Activated T-helper 2 cell treated with anti-CD3 and anti-CD28 coated beads, Interferon-gamma antibody, Interleukin-2, Interleukin-4, amounts not matched to agents 10 μg/mL and 5 μg/mL and 100 μg/mL, durations not matched to agents 14 hours and 24 hours and 36 hours (primary cell): ENCODE measurements at regions not wholly inside any gene's neighbourhood (a gene's known extent, or its start where the extent isn't known, plus 50 kb on each side); places are given as distances from the start of the nearest gene placed in this dataset.

Experiments used
- DNase-seq: peaks from one replicate; pipeline ENCODE4 v3.0.0; 2021; ENCODE audit warnings: low spot score
- H3K27ac Mint-ChIP-seq: one replicate; pipeline ENCODE4 v1.8.0; 2021; ENCODE audit warnings: mixed read lengths
- H3K27me3 Mint-ChIP-seq: one replicate; pipeline ENCODE4 v1.8.0; 2021; ENCODE audit warnings: low read depth, mixed read lengths
- H3K36me3 Mint-ChIP-seq: one replicate; pipeline ENCODE4 v1.8.0; 2021; ENCODE audit warnings: low read depth, mixed read lengths
- H3K4me1 Mint-ChIP-seq: one replicate; pipeline ENCODE4 v1.8.0; 2021; ENCODE audit warnings: low read depth, mixed read lengths
- H3K4me3 Mint-ChIP-seq: one replicate; pipeline ENCODE4 v1.8.0; 2021; ENCODE audit warnings: low read depth, mild to moderate bottlenecking, moderate library complexity, mixed read lengths
- H3K9me3 Mint-ChIP-seq: one replicate; pipeline ENCODE4 v1.8.0; 2021; ENCODE audit warnings: mixed read lengths
- intact Hi-C: fragments of 100-400 bp; cut with micrococcal nuclease; formaldehyde crosslinking; loops from one replicate; pipeline ENCODE4 v1.15.1; 2023

DNA sequence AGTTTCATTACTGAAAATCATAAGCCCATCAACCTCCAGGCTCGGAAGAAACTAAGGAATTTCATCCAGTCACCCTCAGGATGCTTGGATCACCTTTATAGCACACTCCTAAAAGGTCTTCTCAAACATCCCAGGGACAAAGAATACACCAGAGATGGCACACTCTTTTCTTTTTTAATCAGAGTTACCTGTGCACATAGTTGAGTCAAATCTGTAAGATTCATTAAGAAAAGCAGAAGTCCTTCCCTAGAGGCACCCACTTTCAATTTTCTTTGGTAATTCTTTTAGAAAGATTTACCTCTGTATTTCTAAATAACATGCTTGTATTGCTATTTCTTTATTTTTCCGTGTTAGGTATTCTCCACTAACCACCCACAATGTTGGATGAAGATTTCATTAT lies 50.6 kb upstream of the IL6 start:
- Mint-ChIP-seq H3K36me3 (peaks cover 12% of the 10 kb centered on the region), H3K9me3 (peaks cover 6% of the 10 kb centered on the region), H3K4me3 (no peak overlapping the region), H3K27ac (peak overlapping the region; percentile 64), H3K27me3 (peaks cover 2% of the 10 kb centered on the region), H3K4me1 (peaks cover 84% of the 10 kb centered on the region)
- intact Hi-C loops = loop anchor here (1.0 to 5.0 kb wide), 5 partner anchors 9 to 1309 kb away; partner anchors contain the start of gene IL6
- no peak for DNase-seq

- Mint-ChIP-seq H3K27ac (peak overlapping the region; percentile 54), H3K9me3 (peaks cover 6% of the 10 kb centered on the region), H3K4me3 (no peak overlapping the region), H3K27me3 (peaks cover 2% of the 10 kb centered on the region), H3K4me1 (peaks cover 84% of the 10 kb centered on the region), H3K36me3 (peaks cover 10% of the 10 kb centered on the region)
- intact Hi-C loops = loop anchor here (1.0 to 5.0 kb wide), 5 partner anchors 9 to 1309 kb away; partner anchors contain the start of gene IL6
- peak; percentile 63 for DNase-seq
These were observed 51.1 kb upstream of the IL6 start for GRCh38 chr7:22675917-22676343.

GRCh38 chr7:22675421-22675820 lies 51.6 kb upstream of the IL6 start:
- Mint-ChIP-seq H3K27me3 (peaks cover 2% of the 10 kb centered on the region), H3K4me3 (no peak overlapping the region), H3K27ac (no peak overlapping the region), H3K9me3 (peaks cover 6% of the 10 kb centered on the region), H3K4me1 (peaks cover 79% of the 10 kb centered on the region), H3K36me3 (peaks cover 9% of the 10 kb centered on the region)
- intact Hi-C loops = loop anchor here (5.0 kb wide), 1 partner anchor 1308 kb away; no protein-coding TSS in a partner anchor
- DNase-seq = no peak

GRCh38 chr7:22672846-22673680 lies 53.9 kb upstream of the IL6 start:
- Mint-ChIP-seq H3K4me3 (no peak overlapping the region), H3K27ac (peak overlapping the region; percentile 13), H3K36me3 (peaks cover 7% of the 10 kb centered on the region), H3K4me1 (peaks cover 69% of the 10 kb centered on the region), H3K27me3 (peaks cover 7% of the 10 kb centered on the region), H3K9me3 (peaks cover 6% of the 10 kb centered on the region)
- no peak for DNase-seq
- intact Hi-C loops = no loop called here

DNA sequence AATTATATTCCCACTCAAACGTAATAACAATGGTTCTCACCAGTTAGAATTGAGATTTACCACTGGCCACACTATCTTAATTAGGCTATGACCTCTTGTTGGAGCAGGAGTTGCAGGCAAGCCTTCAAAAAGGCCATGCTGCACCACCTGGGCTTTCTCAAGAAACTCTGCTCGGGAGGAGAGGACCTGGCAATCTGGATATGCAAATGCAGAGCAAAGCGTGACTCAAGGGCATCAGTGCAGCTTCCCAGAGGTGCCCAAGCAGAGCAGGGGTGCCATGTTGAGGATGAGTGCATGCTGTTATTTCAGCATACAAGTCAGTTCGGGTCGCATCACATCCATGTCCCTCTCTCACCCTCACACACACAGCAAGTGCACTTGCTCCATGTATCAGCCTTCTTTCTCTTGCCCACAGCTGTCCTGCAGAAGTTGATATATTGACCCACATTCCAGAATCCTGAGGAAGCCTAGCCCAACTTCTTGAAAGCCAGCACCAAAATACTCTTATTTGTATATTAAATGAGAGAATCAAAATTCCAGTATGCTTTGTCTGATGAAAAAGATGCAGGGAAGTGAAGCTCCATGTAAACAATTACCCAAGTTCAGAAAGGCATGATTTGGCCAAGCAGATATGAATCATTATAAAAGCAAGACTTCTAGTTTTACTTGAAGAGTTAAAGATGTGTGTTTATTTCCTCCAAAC lies 55.7 kb upstream of the IL6 start:
- Mint-ChIP-seq H3K27me3 (peaks cover 7% of the 10 kb centered on the region), H3K36me3 (peaks cover 11% of the 10 kb centered on the region), H3K4me1 (peaks cover 69% of the 10 kb centered on the region), H3K4me3 (no peak overlapping the region), H3K27ac (no peak overlapping the region), H3K9me3 (peaks cover 6% of the 10 kb centered on the region)
- intact Hi-C loops = no loop called here
- DNase-seq = no peak

GRCh38 chr7:22670422-22670815 lies 56.6 kb upstream of the IL6 start:
- Mint-ChIP-seq H3K27me3 (peaks cover 7% of the 10 kb centered on the region), H3K4me1 (peaks cover 69% of the 10 kb centered on the region), H3K27ac (no peak overlapping the region), H3K36me3 (peaks cover 15% of the 10 kb centered on the region), H3K4me3 (no peak overlapping the region), H3K9me3 (peaks cover 12% of the 10 kb centered on the region)
- DNase-seq = no peak
- intact Hi-C loops = no loop called here

DNA sequence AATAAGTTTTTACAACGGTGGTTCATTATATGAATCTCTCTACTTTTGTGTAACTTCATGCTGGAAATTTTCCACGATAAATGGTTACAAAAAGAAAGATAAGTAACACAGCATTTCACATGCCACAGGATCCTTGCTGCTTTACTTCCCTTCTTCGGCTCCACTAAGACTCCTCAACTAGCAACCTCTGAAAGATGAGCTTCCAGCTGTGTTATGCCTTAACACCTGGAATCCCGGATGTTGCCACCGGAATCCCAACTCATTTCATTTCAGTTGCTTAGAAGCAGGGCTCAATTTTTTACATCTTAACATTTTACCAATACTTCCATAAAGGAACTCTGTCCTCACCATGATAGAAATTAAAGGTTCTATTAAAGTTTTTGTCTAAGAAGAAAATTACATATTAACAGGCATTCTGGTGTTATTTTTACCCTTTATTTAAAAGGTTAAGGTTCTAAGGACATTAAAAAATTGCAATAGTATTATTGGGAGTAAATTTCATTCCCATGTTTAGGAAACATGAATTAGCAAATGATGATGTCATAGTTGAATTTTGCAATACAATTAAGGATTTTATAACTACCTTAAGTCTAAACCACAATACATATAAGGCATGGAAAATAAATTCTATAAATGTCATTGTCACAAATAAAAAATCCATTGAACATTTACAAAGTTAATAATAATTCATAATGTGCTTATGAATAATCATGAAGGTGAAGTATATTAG lies 57.1 kb upstream of the IL6 start:
- H3K4me1 Mint-ChIP-seq = peaks cover 66% of the 10 kb centered on the region
- intact Hi-C loops = loop anchor here (10.0 kb wide), 3 partner anchors 225 to 925 kb away; partner anchors contain the start of genes CCDC126 and CDCA7L

GRCh38 chr7:22668971-22669401 lies 58.0 kb upstream of the IL6 start:
- Mint-ChIP-seq H3K9me3 (peaks cover 12% of the 10 kb centered on the region), H3K4me1 (peaks cover 68% of the 10 kb centered on the region), H3K27ac (no peak overlapping the region), H3K4me3 (no peak overlapping the region), H3K27me3 (peaks cover 7% of the 10 kb centered on the region), H3K36me3 (peaks cover 19% of the 10 kb centered on the region)
- intact Hi-C loops = loop anchor here (10.0 kb wide), 3 partner anchors 224 to 926 kb away; partner anchors contain the start of genes CCDC126 and CDCA7L
- DNase-seq = no peak

More for the DNA sequence above, 57.1 kb upstream of the IL6 start:
- Mint-ChIP-seq H3K36me3 (peaks cover 15% of the 10 kb centered on the region), H3K27ac (no peak overlapping the region), H3K27me3 (peaks cover 7% of the 10 kb centered on the region), H3K4me3 (no peak overlapping the region), H3K9me3 (peaks cover 12% of the 10 kb centered on the region)
- DNase-seq = no peak

DNA sequence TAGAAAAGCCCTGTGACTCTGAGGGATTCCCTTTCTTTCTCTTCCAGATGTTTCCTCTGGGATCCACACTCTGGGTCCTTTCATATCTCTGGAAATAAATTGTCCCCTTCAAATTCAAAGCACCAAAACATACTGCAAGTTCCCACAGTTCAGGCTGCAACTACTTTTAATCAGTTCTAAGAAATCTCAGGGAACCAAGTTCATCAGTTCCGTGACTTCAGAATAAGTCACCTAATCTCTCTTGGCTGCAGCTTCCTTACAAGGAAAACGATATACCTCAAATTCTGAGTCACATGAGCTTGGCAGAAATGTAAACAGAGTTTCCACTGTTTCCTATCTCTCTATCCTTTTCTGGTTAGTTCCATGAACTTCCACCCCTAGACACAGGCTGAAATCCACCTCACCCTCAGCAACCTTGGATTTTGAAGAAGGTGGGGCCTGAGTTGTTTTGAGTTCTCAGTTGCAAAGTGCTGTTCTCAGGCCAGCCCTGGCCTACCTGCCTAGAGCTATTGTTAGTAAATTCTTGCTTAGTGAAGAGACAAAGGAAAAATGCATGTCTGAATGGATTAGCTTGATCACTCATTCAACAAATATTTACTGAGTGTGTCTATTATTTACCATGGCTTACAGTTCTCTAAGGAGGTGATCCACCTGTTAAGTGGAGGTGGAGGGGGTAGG lies 59.3 kb upstream of the IL6 start:
- H3K27ac Mint-ChIP-seq = peak overlapping the region; percentile 59
- intact Hi-C loops = loop anchor here (1.0 to 10.0 kb wide), 4 partner anchors 9 to 927 kb away; partner anchors contain the start of genes CCDC126 and CDCA7L
- H3K36me3 Mint-ChIP-seq = peaks cover 12% of the 10 kb centered on the region
- H3K9me3 Mint-ChIP-seq = peaks cover 6% of the 10 kb centered on the region
- DNase-seq = no peak
- H3K4me3 Mint-ChIP-seq = no peak overlapping the region
- peaks cover 68% of the 10 kb centered on the region for H3K4me1 Mint-ChIP-seq
- H3K27me3 Mint-ChIP-seq = peaks cover 9% of the 10 kb centered on the region

GRCh38 chr7:22667187-22667561 lies 59.8 kb upstream of the IL6 start:
- peak overlapping the region; percentile 59 for H3K27ac Mint-ChIP-seq
- peaks cover 12% of the 10 kb centered on the region for H3K36me3 Mint-ChIP-seq
- peaks cover 6% of the 10 kb centered on the region for H3K9me3 Mint-ChIP-seq
- peaks cover 68% of the 10 kb centered on the region for H3K4me1 Mint-ChIP-seq
- intact Hi-C loops = loop anchor here (1.0 to 10.0 kb wide), 4 partner anchors 9 to 928 kb away; partner anchors contain the start of genes CCDC126 and CDCA7L
- H3K4me3 Mint-ChIP-seq = no peak overlapping the region
- DNase-seq = no peak
- H3K27me3 Mint-ChIP-seq = peaks cover 11% of the 10 kb centered on the region

- Mint-ChIP-seq H3K9me3 (peaks cover 6% of the 10 kb centered on the region), H3K4me3 (no peak overlapping the region), H3K36me3 (peaks cover 12% of the 10 kb centered on the region), H3K4me1 (peaks cover 68% of the 10 kb centered on the region), H3K27ac (no peak overlapping the region), H3K27me3 (peaks cover 14% of the 10 kb centered on the region)
- intact Hi-C loops = loop anchor here (1.0 to 10.0 kb wide), 7 partner anchors 10 to 928 kb away; partner anchors contain the start of genes CCDC126 and CDCA7L
- no peak for DNase-seq
These were observed 60.3 kb upstream of the IL6 start for GRCh38 chr7:22666732-22667131.
